HG03280 (cell line): ENCODE measurements at regions not wholly inside any gene's neighbourhood (a gene's known extent, or its start where the extent isn't known, plus 50 kb on each side); places are given as distances from the start of the nearest gene placed in this dataset.

Source experiments
- ATAC-seq: cut with Tn5 transposase; IDR thresholded peaks from one replicate; pipeline ENCODE4 v1.9.1; 2021; ENCODE audit warnings: mild to moderate bottlenecking, moderate library complexity; ENCODE audit not compliant: unreplicated experiment

GRCh38 chr2:166568409-166568808, 74.4 kb upstream of the SCN7A start:
- ATAC-seq: no peak

- ATAC-seq: no peak
Measured at GRCh38 chr2:166565501-166565900, 71.5 kb upstream of the SCN7A start.

GRCh38 chr2:166563894-166564293, 69.8 kb upstream of the SCN7A start:
- ATAC-seq: no peak

- ATAC-seq: no peak
Measured at GRCh38 chr2:166560022-166560421, 66.0 kb upstream of the SCN7A start.

- ATAC-seq: no peak
Measured at GRCh38 chr2:166550923-166551322, 56.9 kb upstream of the SCN7A start.

- ATAC-seq: no peak
Measured at GRCh38 chr2:166545473-166545872, 51.4 kb upstream of the SCN7A start.
